SK-N-SH (cell line): ENCODE measurements at regions not wholly inside any gene's neighbourhood (a gene's known extent, or its start where the extent isn't known, plus 50 kb on each side); places are given as distances from the start of the nearest gene placed in this dataset.

Source experiments
- CTCF ChIA-PET: fragments of 300-600, 350-600 bp; formaldehyde crosslinking; extraction: SDS; loops from one replicate; lab custom pipeline; 2021; lab: Yijun Ruan, JAX
- POLR2A ChIA-PET: fragments of 350-600 bp; sonication (Branson Sonifier 250); formaldehyde crosslinking; extraction: SDS; loops from one replicate; lab custom pipeline; 2020; ENCODE audit warnings: antibody characterized with exemption, inconsistent platforms; lab: Yijun Ruan, JAX
- DNase-seq: peaks from one replicate; pipeline ENCODE4 v3.0.0; 2012
- H2AFZ ChIP-seq: fragments of 200-600 bp; sonication (generic); 2 replicates; pipeline ENCODE4 v1.8.1; 2016; ENCODE audit warnings: antibody characterized with exemption, mild to moderate bottlenecking, low read depth
- H3F3A ChIP-seq: fragments of 200-600 bp; sonication (generic); replicated peaks from 2 replicates; pipeline ENCODE3; 2016; ENCODE audit warnings: antibody characterized with exemption, mild to moderate bottlenecking; ENCODE audit not compliant: insufficient read depth
- H3K27ac ChIP-seq, 2 experiments: fragments of 200-500 bp in 1 of 2; fragments of 200-600 bp in 1 of 2; sonication (Bioruptor generic) in 1 of 2; sonication (generic), shearing (Covaris generic) in 1 of 2; 2 replicates each; pipeline versions ENCODE4 v1.5.1 to v1.6.1; 2014 to 2016; ENCODE audit warnings: low read depth in 2 of 2, inconsistent platforms in 1 of 2, low read length in 1 of 2, mild to moderate bottlenecking in 1 of 2, mixed read lengths in 1 of 2
- H3K27me3 ChIP-seq: fragments of 200-600 bp; sonication (generic), shearing (Covaris generic); 2 replicates; pipeline ENCODE4 v1.6.1; 2016; ENCODE audit warnings: mixed run types; ENCODE audit not compliant: insufficient read depth
- H3K36me3 ChIP-seq, 2 experiments: fragments of 200-500 bp in 1 of 2; fragments of 200-600 bp in 1 of 2; sonication (Bioruptor generic) in 1 of 2; sonication (generic) in 1 of 2; replicated peaks in 1 of 2; 2 replicates each; pipeline versions ENCODE3 to v1.5.1; 2014 to 2016; ENCODE audit warnings: low read length in 1 of 2, mild to moderate bottlenecking in 1 of 2; ENCODE audit not compliant: insufficient read depth in 2 of 2, control insufficient read depth in 1 of 2
- H3K4me1 ChIP-seq, 2 experiments: fragments of 200-500 bp in 1 of 2; fragments of 200-600 bp in 1 of 2; sonication (Bioruptor generic) in 1 of 2; sonication (generic), shearing (Covaris generic) in 1 of 2; 2 replicates each; pipeline versions ENCODE4 v1.5.1 to v1.6.1; 2014 to 2016; ENCODE audit warnings: low read depth in 1 of 2, low read length in 1 of 2, mixed run types in 1 of 2; ENCODE audit not compliant: insufficient read depth in 2 of 2, control insufficient read depth in 1 of 2
- H3K4me2 ChIP-seq: fragments of 200-600 bp; sonication (generic), shearing (Covaris generic); 2 replicates; pipeline ENCODE4 v1.6.1; 2017; ENCODE audit warnings: mixed run types
- H3K4me3 ChIP-seq, 2 experiments: fragments of 200-500 bp in 1 of 2; fragments of 200-600 bp in 1 of 2; sonication (Bioruptor generic) in 1 of 2; sonication (generic), shearing (Covaris generic) in 1 of 2; 2 replicates each; pipeline versions ENCODE4 v1.5.1 to v1.8.1; 2014 to 2016; ENCODE audit warnings: low read depth in 2 of 2, inconsistent platforms in 1 of 2, low read length in 1 of 2, mild to moderate bottlenecking in 1 of 2, mixed read lengths in 1 of 2, moderate library complexity in 1 of 2
- H3K79me2 ChIP-seq: fragments of 200-600 bp; sonication (generic); 2 replicates; pipeline ENCODE4 v1.8.1; 2017; ENCODE audit warnings: mild to moderate bottlenecking; ENCODE audit not compliant: insufficient read depth
- H3K9ac ChIP-seq: fragments of 200-600 bp; sonication (generic); 2 replicates; pipeline ENCODE4 v1.6.1; 2017; ENCODE audit warnings: mixed run types
- H3K9me2 ChIP-seq: fragments of 200-600 bp; sonication (generic); 2 replicates; pipeline ENCODE4 v1.6.1; 2017; ENCODE audit warnings: mixed run types
- H3K9me3 ChIP-seq: fragments of 200-600 bp; sonication (generic); 2 replicates; pipeline ENCODE4 v1.6.1; 2017; ENCODE audit warnings: mixed run types, mild to moderate bottlenecking, moderate library complexity
- H4K20me1 ChIP-seq: fragments of 200-600 bp; sonication (generic); 2 replicates; pipeline ENCODE4 v1.6.1; 2017; ENCODE audit warnings: mild to moderate bottlenecking, mixed run types; ENCODE audit not compliant: insufficient read depth
- CHD2 ChIP-seq: fragments of 150-350 bp; IDR thresholded peaks from 2 replicates; pipeline ENCODE4 v1.6.1; 2018; ENCODE audit warnings: low read length; ENCODE audit not compliant: partially characterized antibody
- ELF1 ChIP-seq: IDR thresholded peaks from 2 replicates; pipeline ENCODE4 v1.4.0; 2012
- EP300 ChIP-seq, 2 experiments: IDR thresholded peaks; 2 replicates each; pipeline versions ENCODE4 v1.4.0 to v1.6.1; 2012; ENCODE audit warnings: borderline replicate concordance in 1 of 2, low read depth in 1 of 2, low read length in 1 of 2
- EZH2phosphoT487 ChIP-seq: fragments of 200-600 bp; sonication (generic); IDR thresholded peaks from 2 replicates; pipeline ENCODE4 v1.6.1; 2017; ENCODE audit warnings: low read depth, mixed run types, mild to moderate bottlenecking, antibody characterized with exemption, moderate library complexity, borderline replicate concordance
- FOSL2 ChIP-seq: IDR thresholded peaks from 2 replicates; pipeline ENCODE4 v1.4.0; 2012; ENCODE audit warnings: low read depth, mild to moderate bottlenecking, moderate library complexity, borderline replicate concordance
- FOXJ3 ChIP-seq: sonication (generic); formaldehyde crosslinking; IDR thresholded peaks from 2 replicates; pipeline ENCODE4 v1.5.1; 2020; ENCODE audit warnings: mild to moderate bottlenecking, missing genetic modification reagents
- FOXM1 ChIP-seq: IDR thresholded peaks from 2 replicates; pipeline ENCODE4 v1.4.0; 2012; ENCODE audit warnings: low read depth, mild to moderate bottlenecking
- GATA2 ChIP-seq: sonication (generic); formaldehyde crosslinking; IDR thresholded peaks from 2 replicates; pipeline ENCODE4 v1.5.0; 2020; ENCODE audit warnings: mild to moderate bottlenecking, missing genetic modification reagents
- JUND ChIP-seq: IDR thresholded peaks from 2 replicates; pipeline ENCODE4 v1.4.0; 2012
- MAX ChIP-seq: IDR thresholded peaks from 2 replicates; pipeline ENCODE4 v1.4.0; 2012; ENCODE audit warnings: low read depth
- MEF2A ChIP-seq: IDR thresholded peaks from 2 replicates; pipeline ENCODE4 v1.4.0; 2012; ENCODE audit warnings: low read depth, borderline replicate concordance
- MXI1 ChIP-seq: IDR thresholded peaks from 2 replicates; pipeline ENCODE4 v1.6.1; 2012; ENCODE audit warnings: mild to moderate bottlenecking, low read depth, low read length, improper control_type of control experiment
- NFIC ChIP-seq: IDR thresholded peaks from 2 replicates; pipeline ENCODE4 v1.4.0; 2012; ENCODE audit warnings: borderline replicate concordance
- NRF1 ChIP-seq: IDR thresholded peaks from 2 replicates; pipeline ENCODE4 v1.6.1; 2012; ENCODE audit warnings: low read depth, mild to moderate bottlenecking, low read length
- POLR2AphosphoS5 ChIP-seq: IDR thresholded peaks from 2 replicates; pipeline ENCODE4 v1.6.1; 2012; ENCODE audit warnings: low read depth, low read length
- RFX5 ChIP-seq: IDR thresholded peaks from 2 replicates; pipeline ENCODE4 v1.6.1; 2012; ENCODE audit warnings: mild to moderate bottlenecking, improper control_type of control experiment, low read length
- RXRA ChIP-seq: IDR thresholded peaks from 2 replicates; pipeline ENCODE4 v1.4.0; 2012; ENCODE audit warnings: low read depth, mild to moderate bottlenecking, borderline replicate concordance
- SIN3A ChIP-seq: IDR thresholded peaks from 2 replicates; pipeline ENCODE4 v1.6.1; 2012; ENCODE audit warnings: low read depth, mild to moderate bottlenecking, low read length, moderate library complexity, borderline replicate concordance
- USF1 ChIP-seq: IDR thresholded peaks from 2 replicates; pipeline ENCODE4 v1.4.0; 2012; ENCODE audit warnings: low read depth, borderline replicate concordance
- USF2 ChIP-seq: fragments of 150-350 bp; IDR thresholded peaks from 2 replicates; pipeline ENCODE4 v1.6.1; 2017; ENCODE audit warnings: antibody characterized with exemption, low read length, low read depth, borderline replicate concordance
- YY1 ChIP-seq: IDR thresholded peaks from 2 replicates; pipeline ENCODE4 v1.4.0; 2012; ENCODE audit warnings: low read depth, mild to moderate bottlenecking
- WGBS: methylation state at CpG from one replicate; pipeline ENCODE4 v1.1.6; 2017; ENCODE audit warnings: low lambda C conversion rate; 5-methylcytosine and 5-hydroxymethylcytosine counted together

GRCh38 chr6:4561773-4562400, 214.3 kb upstream of the CDYL start:
- H3F3A ChIP-seq, result no peaks in the 10 kb centered on the region
- no peaks in the 10 kb centered on the region for H4K20me1 ChIP-seq
- H3K9ac ChIP-seq, result no peak overlapping the region
- POLR2A ChIA-PET, result no interaction called here
- H3K27me3 ChIP-seq, result peaks cover 7% of the 10 kb centered on the region; the same call in 1 of the 2 replicates
- no peaks in the 10 kb centered on the region for H3K9me3 ChIP-seq
- TF ChIP-seq YY1 (no peak), JUND (no peak), EZH2phosphoT487 (no peak), CHD2 (no peak), FOSL2 (no peak), NFIC (no peak), ELF1 (no peak), EP300 (IDR thresholded peaks at IDR 0.05; ENCODE audit: borderline replicate concordance in 1 of 2, low read depth in 1 of 2, low read length in 1 of 2) (no peak), RXRA (no peak), POLR2AphosphoS5 (no peak), NRF1 (no peak), MEF2A (no peak), SIN3A (no peak), GATA2 (CRISPR knock-in tag) (no peak), MXI1 (no peak), RFX5 (no peak), MAX (no peak)
- H3K27ac ChIP-seq, result no peak overlapping the region
- no peak overlapping the region for H2AFZ ChIP-seq
- no peaks in the 10 kb centered on the region for H3K9me2 ChIP-seq
- WGBS, result 24% methylated on average over 6 of the region's 6 CpGs
- no peak for DNase-seq
- no peaks in the 10 kb centered on the region for H3K4me1 ChIP-seq
- CTCF ChIA-PET, result no interaction called here
- no peak overlapping the region for H3K4me3 ChIP-seq
- H3K36me3 ChIP-seq, result no peaks in the 10 kb centered on the region
- H3K79me2 ChIP-seq, result no peaks in the 10 kb centered on the region
- no peak overlapping the region for H3K4me2 ChIP-seq

- H3K4me3 ChIP-seq, result no peak overlapping the region
- TF ChIP-seq JUND (no peak), SIN3A (no peak), FOXJ3 (no peak), USF2 (no peak), POLR2AphosphoS5 (no peak), FOXM1 (no peak), USF1 (no peak), MEF2A (no peak)
- TF ChIP-seq, all 33 proteins: peak for 0
- Histone ChIP-seq H3K36me3 (no peaks in the 10 kb centered on the region), H3K9ac (no peak overlapping the region), H3K79me2 (no peaks in the 10 kb centered on the region), H3K9me2 (no peaks in the 10 kb centered on the region), H3K9me3 (no peaks in the 10 kb centered on the region), H3K4me2 (no peak overlapping the region), H3K27ac (no peak overlapping the region), H2AFZ (no peak overlapping the region), H3K4me1 (no peaks in the 10 kb centered on the region), H3K27me3 (peaks cover 7% of the 10 kb centered on the region; the same call in 1 of the 2 replicates), H3F3A (no peaks in the 10 kb centered on the region), H4K20me1 (no peaks in the 10 kb centered on the region)
- WGBS, result 25% methylated on average over 3 of the region's 3 CpGs
- ChIA-PET CTCF (no interaction called here), POLR2A (no interaction called here)
- DNase-seq, result no peak
These were observed 215.1 kb upstream of the CDYL start for GRCh38 chr6:4561078-4561435.
